ENCODE measurements at regions not wholly inside any gene's neighbourhood (a gene's known extent, or its start where the extent isn't known, plus 50 kb on each side); places are given as distances from the start of the nearest gene placed in this dataset.

- WGBS, 2 donors: 81 to 86% methylated on average over 8 of the region's 8 CpGs
- Histone ChIP-seq H3K27me3 (no peaks in the 10 kb centered on the region), H3K36me3 (ENCODE audit: low read depth, missing control alignments) (no peaks in the 10 kb centered on the region), H3K9me3 (no peaks in the 10 kb centered on the region), H3K4me1 (no peaks in the 10 kb centered on the region), H3K4me3 (no peak overlapping the region), H3K27ac (no peak overlapping the region)
- intact Hi-C loops (cut with DNase I; ENCODE audit: low total_unique reads): no loop called here
- no peak for TF ChIP-seq POLR2A (IDR thresholded peaks at IDR 0.05)
- TF ChIP-seq CTCF (IDR thresholded peaks at IDR 0.05): no peak
- DNase-seq: no peak
Measured at GRCh38 chr2:16278421-16279200, 338.3 kb downstream of the MYCN start.

- Histone ChIP-seq H3K27me3 (no peaks in the 10 kb centered on the region), H3K9me3 (no peaks in the 10 kb centered on the region), H3K4me1 (no peaks in the 10 kb centered on the region), H3K36me3 (ENCODE audit: low read depth, missing control alignments) (no peaks in the 10 kb centered on the region), H3K4me3 (no peak overlapping the region), H3K27ac (no peak overlapping the region)
- TF ChIP-seq POLR2A (IDR thresholded peaks at IDR 0.05) (no peak), CTCF (IDR thresholded peaks at IDR 0.05) (no peak)
- DNase-seq: no peak
- intact Hi-C loops (cut with DNase I; ENCODE audit: low total_unique reads): no loop called here
- WGBS, 2 donors: 95 to 97% methylated on average over 2 of the region's 2 CpGs
Measured at GRCh38 chr2:16277117-16277516, 336.8 kb downstream of the MYCN start.

GRCh38 chr2:16275661-16276060, 335.3 kb downstream of the MYCN start:
- intact Hi-C loops (cut with DNase I; ENCODE audit: low total_unique reads): no loop called here
- H3K36me3 ChIP-seq (ENCODE audit: low read depth, missing control alignments): no peaks in the 10 kb centered on the region
- no peaks in the 10 kb centered on the region for H3K27me3 ChIP-seq
- H3K27ac ChIP-seq: no peak overlapping the region
- no peaks in the 10 kb centered on the region for H3K9me3 ChIP-seq
- H3K4me1 ChIP-seq: no peaks in the 10 kb centered on the region
- H3K4me3 ChIP-seq: no peak overlapping the region
- DNase-seq: no peak
- no peak for TF ChIP-seq CTCF (IDR thresholded peaks at IDR 0.05)
- no peak for TF ChIP-seq POLR2A (IDR thresholded peaks at IDR 0.05)
- 88 to 89% methylated on average over 4 of the region's 4 CpGs for WGBS, 2 donors

- 89 to 98% methylated on average over 4 of the region's 4 CpGs for WGBS, 2 donors
- no peak for TF ChIP-seq CTCF (IDR thresholded peaks at IDR 0.05)
- TF ChIP-seq POLR2A (IDR thresholded peaks at IDR 0.05): no peak
- Histone ChIP-seq H3K4me3 (no peak overlapping the region), H3K36me3 (ENCODE audit: low read depth, missing control alignments) (no peaks in the 10 kb centered on the region), H3K9me3 (no peaks in the 10 kb centered on the region), H3K27ac (no peak overlapping the region), H3K4me1 (no peaks in the 10 kb centered on the region), H3K27me3 (no peaks in the 10 kb centered on the region)
- DNase-seq: no peak
- intact Hi-C loops (cut with DNase I; ENCODE audit: low total_unique reads): no loop called here
Measured at GRCh38 chr2:16275131-16275530, 334.8 kb downstream of the MYCN start.

- H3K9me3 ChIP-seq: no peaks in the 10 kb centered on the region
- TF ChIP-seq POLR2A (IDR thresholded peaks at IDR 0.05): no peak
- no peak for TF ChIP-seq CTCF (IDR thresholded peaks at IDR 0.05)
- intact Hi-C loops (cut with DNase I; ENCODE audit: low total_unique reads): no loop called here
- no peaks in the 10 kb centered on the region for H3K36me3 ChIP-seq (ENCODE audit: low read depth, missing control alignments)
- no peak overlapping the region for H3K4me3 ChIP-seq
- DNase-seq: no peak
- H3K4me1 ChIP-seq: no peaks in the 10 kb centered on the region
- H3K27me3 ChIP-seq: no peaks in the 10 kb centered on the region
- H3K27ac ChIP-seq: no peak overlapping the region
Measured at GRCh38 chr2:16273111-16273510, 332.8 kb downstream of the MYCN start.
